Caco-2 (cell line): ENCODE measurements at regions not wholly inside any gene's neighbourhood (a gene's known extent, or its start where the extent isn't known, plus 50 kb on each side); places are given as distances from the start of the nearest gene placed in this dataset.

Experiments
- BruUV-seq: library from RNA; stranded (reverse); fragments of 400-500 nt; replicated peaks from 2 replicates; lab custom pipeline; 2021; lab: Mats Ljungman, UMichigan
- CTCF ChIA-PET: fragments of 300-600 bp; sonication (Branson Sonifier 250); formaldehyde crosslinking; loops from one replicate; lab custom pipeline; 2022; ENCODE audit warnings: antibody characterized with exemption; lab: Charles Lee
- POLR2A ChIA-PET: fragments of 300-600 bp; sonication (Branson Sonifier 250); formaldehyde crosslinking; loops from one replicate; lab custom pipeline; 2022; ENCODE audit warnings: antibody characterized with exemption; lab: Charles Lee
- DNase-seq, 2 experiments: peaks; one replicate each; pipeline versions ENCODE4 v3.0.0 to v3.0.0-alpha.2; 2020 to 2022
- H3K27me3 ChIP-seq: replicated peaks from 2 replicates; pipeline ENCODE4 v1.6.0; 2011; ENCODE audit warnings: low read length; ENCODE audit not compliant: control insufficient read depth, insufficient read depth
- H3K36me3 ChIP-seq: 2 replicates; pipeline ENCODE4 v1.5.1; 2011; ENCODE audit warnings: low read length; ENCODE audit not compliant: control insufficient read depth, insufficient read depth
- H3K4me1 ChIP-seq: fragments of 250-450 bp; sonication (Bioruptor Pico); 2 replicates; pipeline ENCODE4 v1.5.1; 2020; ENCODE audit warnings: mild to moderate bottlenecking
- H3K4me3 ChIP-seq: 2 replicates; pipeline ENCODE4 v1.5.1; 2011; ENCODE audit warnings: low read depth, mild to moderate bottlenecking, control low read depth, low read length
- H3K9me3 ChIP-seq: fragments of 250-450 bp; sonication (Bioruptor Pico); 2 replicates; pipeline ENCODE4 v1.5.1; 2020; ENCODE audit warnings: mild to moderate bottlenecking, moderate library complexity
- H3K27ac Mint-ChIP-seq: one replicate; pipeline ENCODE4 v1.8.0; 2022; ENCODE audit warnings: mixed read lengths; ENCODE audit not compliant: unreplicated experiment
- H3K27me3 Mint-ChIP-seq: one replicate; pipeline ENCODE4 v1.8.0; 2022; ENCODE audit warnings: mixed read lengths; ENCODE audit not compliant: insufficient read depth, unreplicated experiment
- H3K36me3 Mint-ChIP-seq: one replicate; pipeline ENCODE4 v1.8.0; 2022; ENCODE audit warnings: mild to moderate bottlenecking, mixed read lengths; ENCODE audit not compliant: insufficient read depth, unreplicated experiment
- H3K4me1 Mint-ChIP-seq: one replicate; pipeline ENCODE4 v1.8.0; 2022; ENCODE audit warnings: low read depth, mixed read lengths; ENCODE audit not compliant: unreplicated experiment
- H3K4me3 Mint-ChIP-seq: one replicate; pipeline ENCODE4 v1.8.0; 2022; ENCODE audit warnings: mild to moderate bottlenecking, moderate library complexity, mixed read lengths; ENCODE audit not compliant: unreplicated experiment
- H3K9me3 Mint-ChIP-seq: one replicate; pipeline ENCODE4 v1.8.0; 2022; ENCODE audit warnings: mixed read lengths; ENCODE audit not compliant: unreplicated experiment
- CTCF ChIP-seq, 2 experiments: fragments of 200-600 bp in 1 of 2; IDR thresholded peaks; 1 replicate in 1 of 2; 2 replicates in 1 of 2; pipeline versions ENCODE4 v1.5.1 to v1.8.0; 2011 to 2022; ENCODE audit warnings: antibody characterized with exemption in 1 of 2, control low read depth in 1 of 2, inconsistent platforms in 1 of 2, low read depth in 1 of 2, low read length in 1 of 2, mild to moderate bottlenecking in 1 of 2, moderate library complexity in 1 of 2; ENCODE audit not compliant: insufficient read depth in 1 of 2, severe bottlenecking in 1 of 2, unreplicated experiment in 1 of 2
- intact Hi-C: fragments of 100-400 bp; cut with micrococcal nuclease; formaldehyde crosslinking; loops from one replicate; pipeline ENCODE4 v1.10.0; 2022; ENCODE audit not compliant: unreplicated experiment

GRCh38 chr3:82633319-82633718 lies 871.9 kb upstream of the GBE1 start:
- TF ChIP-seq CTCF (IDR thresholded peaks at IDR 0.05; ENCODE audit: insufficient read depth in 1 of 2, low read depth in 1 of 2, low read length in 1 of 2, severe bottlenecking in 1 of 2, unreplicated experiment in 1 of 2), result no peak
- Histone ChIP-seq H3K27me3 (no peaks in the 10 kb centered on the region), H3K9me3 (no peaks in the 10 kb centered on the region), H3K4me3 (no peak overlapping the region), H3K4me1 (peaks cover 7% of the 10 kb centered on the region; the same call in 1 of the 2 replicates), H3K36me3 (no peaks in the 10 kb centered on the region)
- intact Hi-C loops, result no loop called here
- CTCF ChIA-PET, result no interaction called here
- no TSS peak for BruUV-seq
- H3K27me3 Mint-ChIP-seq, result no peaks in the 10 kb centered on the region
- H3K27ac Mint-ChIP-seq, result no peak overlapping the region
- POLR2A ChIA-PET, result no interaction called here
- H3K4me3 Mint-ChIP-seq, result no peak overlapping the region
- H3K4me1 Mint-ChIP-seq, result peaks cover 6% of the 10 kb centered on the region
- no peaks in the 10 kb centered on the region for H3K36me3 Mint-ChIP-seq
- peak in 1 of 2 experiments; percentile 1 for DNase-seq
- H3K9me3 Mint-ChIP-seq, result no peaks in the 10 kb centered on the region

- Histone ChIP-seq H3K36me3 (no peaks in the 10 kb centered on the region), H3K27me3 (no peaks in the 10 kb centered on the region), H3K4me3 (no peak overlapping the region), H3K4me1 (peaks cover 7% of the 10 kb centered on the region; the same call in 1 of the 2 replicates), H3K9me3 (no peaks in the 10 kb centered on the region)
- TF ChIP-seq CTCF (IDR thresholded peaks at IDR 0.05; ENCODE audit: insufficient read depth in 1 of 2, low read depth in 1 of 2, low read length in 1 of 2, severe bottlenecking in 1 of 2, unreplicated experiment in 1 of 2), result no peak
- no TSS peak for BruUV-seq
- CTCF ChIA-PET, result no interaction called here
- no peak for DNase-seq
- Mint-ChIP-seq H3K9me3 (no peaks in the 10 kb centered on the region), H3K27me3 (no peaks in the 10 kb centered on the region), H3K4me1 (peaks cover 6% of the 10 kb centered on the region), H3K4me3 (no peak overlapping the region), H3K36me3 (no peaks in the 10 kb centered on the region), H3K27ac (no peak overlapping the region)
- POLR2A ChIA-PET, result no interaction called here
- intact Hi-C loops, result no loop called here
These were observed 868.5 kb upstream of the GBE1 start for GRCh38 chr3:82629937-82630336.

GRCh38 chr3:82628385-82629014 lies 867.1 kb upstream of the GBE1 start:
- Mint-ChIP-seq H3K9me3 (no peaks in the 10 kb centered on the region), H3K27ac (no peak overlapping the region), H3K27me3 (no peaks in the 10 kb centered on the region), H3K36me3 (no peaks in the 10 kb centered on the region), H3K4me3 (no peak overlapping the region), H3K4me1 (peaks cover 4% of the 10 kb centered on the region)
- intact Hi-C loops, result no loop called here
- no peaks in the 10 kb centered on the region for H3K9me3 ChIP-seq
- ChIA-PET CTCF (no interaction called here), POLR2A (no interaction called here)
- TF ChIP-seq CTCF (IDR thresholded peaks at IDR 0.05; ENCODE audit: insufficient read depth in 1 of 2, low read depth in 1 of 2, low read length in 1 of 2, severe bottlenecking in 1 of 2, unreplicated experiment in 1 of 2), result no peak
- no peaks in the 10 kb centered on the region for H3K36me3 ChIP-seq
- BruUV-seq, result no TSS peak
- peaks cover 6% of the 10 kb centered on the region; the same call in 1 of the 2 replicates for H3K4me1 ChIP-seq
- DNase-seq, result no peak
- H3K27me3 ChIP-seq, result no peaks in the 10 kb centered on the region
- no peak overlapping the region for H3K4me3 ChIP-seq
